Effector memory CD4-positive, alpha-beta T cell (primary cell): ENCODE measurements at regions not wholly inside any gene's neighbourhood (a gene's known extent, or its start where the extent isn't known, plus 50 kb on each side); places are given as distances from the start of the nearest gene placed in this dataset.
"Not testable (repeated sequence)": the region's sequence is repeated elsewhere in the genome, so short reads cannot be mapped to it uniquely, and the experiment has no call there.

Experiments used
- DNase-seq, 3 donors: peaks; one replicate each; pipeline ENCODE4 v3.0.0-alpha.2; 2020
- H3K27ac ChIP-seq: 2 replicates; pipeline ENCODE4 v1.7.0; 2013; ENCODE audit warnings: mild to moderate bottlenecking, low read length, moderate library complexity; ENCODE audit not compliant: insufficient read depth, poor library complexity, severe bottlenecking
- H3K27me3 ChIP-seq: replicated peaks from 2 replicates; pipeline ENCODE4 v1.7.0; 2013; ENCODE audit warnings: mild to moderate bottlenecking, low read length; ENCODE audit not compliant: insufficient read depth, control insufficient read depth, poor library complexity, severe bottlenecking
- H3K36me3 ChIP-seq: 2 replicates; pipeline ENCODE4 v1.7.0; 2013; ENCODE audit warnings: mild to moderate bottlenecking, low read length, moderate library complexity; ENCODE audit not compliant: control insufficient read depth, insufficient read depth
- H3K4me1 ChIP-seq: 2 replicates; pipeline ENCODE4 v1.7.0; 2013; ENCODE audit warnings: low read length, mild to moderate bottlenecking; ENCODE audit not compliant: control insufficient read depth, insufficient read depth, poor library complexity, severe bottlenecking
- H3K4me3 ChIP-seq: 2 replicates; pipeline ENCODE4 v1.7.0; 2013; ENCODE audit warnings: low read length, low read depth, mild to moderate bottlenecking; ENCODE audit not compliant: insufficient read depth, poor library complexity, severe bottlenecking
- H3K9me3 ChIP-seq: 2 replicates; pipeline ENCODE4 v1.7.0; 2013; ENCODE audit warnings: mild to moderate bottlenecking, low read length, moderate library complexity; ENCODE audit not compliant: control insufficient read depth

- Histone ChIP-seq H3K36me3 (no peaks in the 10 kb centered on the region), H3K4me1 (no peaks in the 10 kb centered on the region), H3K9me3 (no peaks in the 10 kb centered on the region), H3K4me3 (no peak overlapping the region), H3K27me3 (no peaks in the 10 kb centered on the region), H3K27ac (no peak overlapping the region)
- no peak for DNase-seq
These were observed 112.6 kb upstream of the MAPK10 start for GRCh38 chr4:86472377-86473019.

- not testable (repeated sequence) for H3K4me1 ChIP-seq, H3K4me3 ChIP-seq, H3K27me3 ChIP-seq, H3K9me3 ChIP-seq, H3K27ac ChIP-seq, DNase-seq, H3K36me3 ChIP-seq
These were observed 116.0 kb upstream of the PTPN13 start for GRCh38 chr4:86478151-86478550.

GRCh38 chr4:86481440-86481839, 112.7 kb upstream of the PTPN13 start:
- no peaks in the 10 kb centered on the region for H3K9me3 ChIP-seq
- H3K4me1 ChIP-seq: no peaks in the 10 kb centered on the region
- H3K27me3 ChIP-seq: no peaks in the 10 kb centered on the region
- no peaks in the 10 kb centered on the region for H3K36me3 ChIP-seq
- H3K27ac ChIP-seq: no peak overlapping the region
- no peak for DNase-seq
- H3K4me3 ChIP-seq: no peak overlapping the region

- DNase-seq: no peak
- Histone ChIP-seq H3K4me3 (no peak overlapping the region), H3K4me1 (no peaks in the 10 kb centered on the region)
These were observed 111.6 kb upstream of the PTPN13 start for GRCh38 chr4:86482306-86483172.

GRCh38 chr4:86483173-86483490, 111.0 kb upstream of the PTPN13 start:
- Histone ChIP-seq H3K4me3 (no peak overlapping the region), H3K4me1 (no peaks in the 10 kb centered on the region), H3K9me3 (no peaks in the 10 kb centered on the region), H3K36me3 (no peaks in the 10 kb centered on the region), H3K27me3 (no peaks in the 10 kb centered on the region), H3K27ac (no peak overlapping the region)
- DNase-seq: no peak

More at GRCh38 chr4:86482306-86483172, 111.6 kb upstream of the PTPN13 start:
- H3K27me3 ChIP-seq: no peaks in the 10 kb centered on the region
- no peak overlapping the region for H3K27ac ChIP-seq
- no peaks in the 10 kb centered on the region for H3K9me3 ChIP-seq
- H3K36me3 ChIP-seq: no peaks in the 10 kb centered on the region

- Histone ChIP-seq H3K4me1 (no peaks in the 10 kb centered on the region), H3K27me3 (no peaks in the 10 kb centered on the region), H3K4me3 (no peak overlapping the region), H3K9me3 (no peaks in the 10 kb centered on the region), H3K27ac (no peak overlapping the region), H3K36me3 (no peaks in the 10 kb centered on the region)
- DNase-seq: no peak
These were observed 110.3 kb upstream of the PTPN13 start for GRCh38 chr4:86483773-86484172.

GRCh38 chr4:86484241-86484640, 109.9 kb upstream of the PTPN13 start:
- H3K4me1 ChIP-seq: no peaks in the 10 kb centered on the region
- no peak overlapping the region for H3K27ac ChIP-seq
- H3K4me3 ChIP-seq: no peak overlapping the region
- no peaks in the 10 kb centered on the region for H3K36me3 ChIP-seq
- H3K9me3 ChIP-seq: no peaks in the 10 kb centered on the region
- DNase-seq: no peak
- H3K27me3 ChIP-seq: no peaks in the 10 kb centered on the region

- Histone ChIP-seq H3K4me3 (no peak overlapping the region), H3K36me3 (no peaks in the 10 kb centered on the region), H3K4me1 (no peaks in the 10 kb centered on the region), H3K27ac (no peak overlapping the region), H3K9me3 (no peaks in the 10 kb centered on the region), H3K27me3 (no peaks in the 10 kb centered on the region)
- DNase-seq: no peak
These were observed 106.3 kb upstream of the PTPN13 start for GRCh38 chr4:86487738-86488348.

GRCh38 chr4:86493460-86493859, 100.7 kb upstream of the PTPN13 start:
- Histone ChIP-seq H3K27ac (no peak overlapping the region), H3K4me3 (no peak overlapping the region), H3K36me3 (no peaks in the 10 kb centered on the region), H3K9me3 (no peaks in the 10 kb centered on the region), H3K4me1 (no peaks in the 10 kb centered on the region), H3K27me3 (no peaks in the 10 kb centered on the region)
- no peak for DNase-seq
